ENCODE measurements at regions not wholly inside any gene's neighbourhood (a gene's known extent, or its start where the extent isn't known, plus 50 kb on each side); places are given as distances from the start of the nearest gene placed in this dataset.
"Not testable (repeated sequence)": the region's sequence is repeated elsewhere in the genome, so short reads cannot be mapped to it uniquely, and the experiment has no call there.

- no peak overlapping the region for H3K9ac ChIP-seq (ENCODE audit: low read length)
- no peaks in the 10 kb centered on the region for H3K36me3 ChIP-seq (ENCODE audit: control insufficient read depth, insufficient read depth, low read length)
- H3K9me3 ChIP-seq (ENCODE audit: control insufficient read depth, low read length), result no peaks in the 10 kb centered on the region
- H3K27me3 ChIP-seq (ENCODE audit: control insufficient read depth, insufficient read depth, low read length), result peaks cover 3% of the 10 kb centered on the region
- H3K4me3 ChIP-seq (ENCODE audit: low read length), result no peak overlapping the region
- peaks cover 13% of the 10 kb centered on the region for H3K4me1 ChIP-seq (ENCODE audit: control insufficient read depth, insufficient read depth, low read length)
These were observed 98.4 kb downstream of the MRPL14 start for GRCh38 chr6:44028789-44029310.

DNA sequence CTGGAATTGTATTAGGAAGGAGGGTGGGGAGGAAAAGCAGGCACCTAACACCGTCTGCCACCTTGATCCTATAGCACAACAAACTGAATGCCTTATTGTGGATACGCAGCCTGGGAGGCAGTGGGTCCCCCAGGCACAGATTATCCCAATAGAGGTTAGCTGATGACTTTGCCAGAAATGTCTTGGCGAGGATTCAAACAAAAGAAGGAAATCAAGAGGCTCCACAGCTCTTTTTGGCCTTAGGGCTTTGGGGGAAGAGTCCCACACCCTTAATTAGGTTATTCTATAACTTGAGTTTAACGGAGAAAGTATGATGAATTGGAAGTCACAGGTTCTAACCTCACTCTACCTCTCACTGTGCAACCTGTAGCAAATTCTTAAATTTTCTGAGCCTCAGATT lies 102.0 kb downstream of the MRPL14 start:
- H3K9ac ChIP-seq (ENCODE audit: low read length), result no peak overlapping the region
- no peaks in the 10 kb centered on the region for H3K36me3 ChIP-seq (ENCODE audit: control insufficient read depth, insufficient read depth, low read length)
- no peaks in the 10 kb centered on the region for H3K9me3 ChIP-seq (ENCODE audit: control insufficient read depth, low read length)
- peaks cover 9% of the 10 kb centered on the region for H3K27me3 ChIP-seq (ENCODE audit: control insufficient read depth, insufficient read depth, low read length)
- peaks cover 13% of the 10 kb centered on the region for H3K4me1 ChIP-seq (ENCODE audit: control insufficient read depth, insufficient read depth, low read length)
- no peak overlapping the region for H3K4me3 ChIP-seq (ENCODE audit: low read length)

DNA sequence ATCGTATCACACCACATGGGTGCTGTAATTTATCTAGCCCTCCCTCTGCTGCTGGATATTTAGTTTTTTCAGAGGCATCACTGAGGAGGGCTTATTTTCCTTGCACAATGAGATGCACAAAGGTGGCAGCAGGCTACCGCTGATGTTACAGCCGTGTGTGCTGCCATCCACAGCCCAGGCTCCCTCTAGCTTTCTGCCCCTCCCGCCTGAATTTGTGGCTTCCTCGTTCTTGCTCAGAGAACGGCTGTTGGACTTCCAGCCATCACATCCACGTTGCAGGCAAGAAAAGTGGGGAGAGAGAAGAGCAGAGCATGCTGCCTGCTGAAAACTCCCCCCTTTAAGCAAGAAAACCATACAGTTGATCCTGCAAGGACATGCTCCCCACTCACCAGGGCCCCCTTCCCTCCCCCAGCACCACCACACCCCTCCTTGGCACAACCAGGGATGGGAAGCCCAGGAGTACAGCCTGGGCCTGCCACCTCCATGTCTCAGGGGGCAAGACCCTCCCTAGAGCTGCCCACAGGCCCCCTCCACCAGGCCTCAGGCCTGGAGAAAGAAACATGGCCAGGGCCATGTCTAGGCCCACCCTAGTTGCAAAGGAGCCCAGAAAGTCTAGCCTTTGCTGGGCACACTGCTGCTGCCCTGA lies 102.6 kb downstream of the MRPL14 start:
- no peak overlapping the region for H3K4me3 ChIP-seq (ENCODE audit: low read length)
- H3K36me3 ChIP-seq (ENCODE audit: control insufficient read depth, insufficient read depth, low read length), result no peaks in the 10 kb centered on the region
- H3K4me1 ChIP-seq (ENCODE audit: control insufficient read depth, insufficient read depth, low read length), result peaks cover 13% of the 10 kb centered on the region
- no peaks in the 10 kb centered on the region for H3K9me3 ChIP-seq (ENCODE audit: control insufficient read depth, low read length)
- H3K9ac ChIP-seq (ENCODE audit: low read length), result no peak overlapping the region
- peaks cover 9% of the 10 kb centered on the region for H3K27me3 ChIP-seq (ENCODE audit: control insufficient read depth, insufficient read depth, low read length)

- H3K27me3 ChIP-seq (ENCODE audit: control insufficient read depth, insufficient read depth, low read length), result peaks cover 9% of the 10 kb centered on the region
- H3K36me3 ChIP-seq (ENCODE audit: control insufficient read depth, insufficient read depth, low read length), result no peaks in the 10 kb centered on the region
- H3K4me3 ChIP-seq (ENCODE audit: low read length), result no peak overlapping the region
- H3K4me1 ChIP-seq (ENCODE audit: control insufficient read depth, insufficient read depth, low read length), result peaks cover 6% of the 10 kb centered on the region
- no peak overlapping the region for H3K9ac ChIP-seq (ENCODE audit: low read length)
- H3K9me3 ChIP-seq (ENCODE audit: control insufficient read depth, low read length), result no peaks in the 10 kb centered on the region
These were observed 103.4 kb downstream of the MRPL14 start for GRCh38 chr6:44023586-44024454.

DNA sequence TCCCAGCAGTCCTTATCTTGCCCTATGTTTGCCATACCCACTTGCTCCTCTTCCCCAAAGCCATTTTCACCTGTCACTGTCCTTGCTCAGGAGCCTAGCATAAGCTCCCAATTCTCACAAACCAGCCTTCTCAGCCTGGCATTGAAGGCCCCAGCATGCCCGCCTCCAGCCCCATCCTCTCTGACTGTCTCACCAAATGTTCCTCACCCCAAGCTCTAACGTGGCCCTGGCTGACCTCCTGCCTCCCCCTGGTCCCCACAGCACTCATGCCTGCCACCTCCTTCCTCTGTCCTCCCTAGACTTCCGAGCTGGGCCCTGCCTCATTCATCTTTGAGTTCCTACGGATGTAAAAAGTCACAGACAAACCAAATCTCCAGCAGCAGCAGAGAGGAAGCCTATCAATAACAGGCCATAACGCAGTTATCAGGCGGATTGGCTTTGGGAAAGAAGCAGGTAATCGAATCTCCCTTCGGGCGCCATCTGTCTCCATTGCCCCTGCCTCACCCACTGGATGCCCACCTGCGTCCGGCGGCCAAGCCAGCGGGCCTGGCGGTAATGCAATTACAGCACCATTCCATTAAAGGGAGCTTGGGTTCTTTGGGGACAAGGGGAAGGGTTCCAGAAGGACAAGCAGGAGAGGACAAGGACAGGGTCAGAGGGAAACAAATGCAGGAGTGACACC lies 104.4 kb downstream of the MRPL14 start:
- Histone ChIP-seq H3K36me3 (ENCODE audit: control insufficient read depth, insufficient read depth, low read length) (no peaks in the 10 kb centered on the region), H3K27me3 (ENCODE audit: control insufficient read depth, insufficient read depth, low read length) (peaks cover 9% of the 10 kb centered on the region), H3K4me3 (ENCODE audit: low read length) (no peak overlapping the region), H3K9me3 (ENCODE audit: control insufficient read depth, low read length) (no peaks in the 10 kb centered on the region), H3K4me1 (ENCODE audit: control insufficient read depth, insufficient read depth, low read length) (no peaks in the 10 kb centered on the region), H3K9ac (ENCODE audit: low read length) (no peak overlapping the region)

DNA sequence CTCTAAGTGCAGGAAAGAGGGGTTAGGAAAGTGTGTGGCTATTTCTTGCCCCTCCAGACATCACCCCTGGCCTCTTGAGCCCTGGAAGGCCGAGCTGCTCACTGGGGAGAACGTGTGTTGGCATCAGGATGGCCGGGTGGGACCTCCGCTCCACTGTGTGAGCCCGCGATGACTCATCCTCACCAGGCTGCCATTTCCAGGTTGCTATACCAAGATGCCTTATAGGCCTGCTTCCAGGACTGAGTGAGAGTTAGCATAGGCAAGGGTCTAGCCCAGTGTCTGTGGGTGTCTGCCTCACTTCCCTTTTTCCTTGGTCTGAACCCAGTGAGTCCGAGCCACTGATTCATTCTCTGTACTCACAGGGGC lies 105.0 kb downstream of the MRPL14 start:
- H3K9me3 ChIP-seq (ENCODE audit: control insufficient read depth, low read length), result no peaks in the 10 kb centered on the region
- H3K4me1 ChIP-seq (ENCODE audit: control insufficient read depth, insufficient read depth, low read length), result no peaks in the 10 kb centered on the region
- no peak overlapping the region for H3K4me3 ChIP-seq (ENCODE audit: low read length)
- H3K9ac ChIP-seq (ENCODE audit: low read length), result no peak overlapping the region
- no peaks in the 10 kb centered on the region for H3K36me3 ChIP-seq (ENCODE audit: control insufficient read depth, insufficient read depth, low read length)
- peaks cover 9% of the 10 kb centered on the region for H3K27me3 ChIP-seq (ENCODE audit: control insufficient read depth, insufficient read depth, low read length)

GRCh38 chr6:44021589-44022295 lies 105.5 kb downstream of the MRPL14 start:
- Histone ChIP-seq H3K27me3 (ENCODE audit: control insufficient read depth, insufficient read depth, low read length) (peaks cover 9% of the 10 kb centered on the region), H3K9ac (ENCODE audit: low read length) (no peak overlapping the region), H3K36me3 (ENCODE audit: control insufficient read depth, insufficient read depth, low read length) (no peaks in the 10 kb centered on the region), H3K9me3 (ENCODE audit: control insufficient read depth, low read length) (no peaks in the 10 kb centered on the region), H3K4me3 (ENCODE audit: low read length) (no peak overlapping the region), H3K4me1 (ENCODE audit: control insufficient read depth, insufficient read depth, low read length) (no peaks in the 10 kb centered on the region)

DNA sequence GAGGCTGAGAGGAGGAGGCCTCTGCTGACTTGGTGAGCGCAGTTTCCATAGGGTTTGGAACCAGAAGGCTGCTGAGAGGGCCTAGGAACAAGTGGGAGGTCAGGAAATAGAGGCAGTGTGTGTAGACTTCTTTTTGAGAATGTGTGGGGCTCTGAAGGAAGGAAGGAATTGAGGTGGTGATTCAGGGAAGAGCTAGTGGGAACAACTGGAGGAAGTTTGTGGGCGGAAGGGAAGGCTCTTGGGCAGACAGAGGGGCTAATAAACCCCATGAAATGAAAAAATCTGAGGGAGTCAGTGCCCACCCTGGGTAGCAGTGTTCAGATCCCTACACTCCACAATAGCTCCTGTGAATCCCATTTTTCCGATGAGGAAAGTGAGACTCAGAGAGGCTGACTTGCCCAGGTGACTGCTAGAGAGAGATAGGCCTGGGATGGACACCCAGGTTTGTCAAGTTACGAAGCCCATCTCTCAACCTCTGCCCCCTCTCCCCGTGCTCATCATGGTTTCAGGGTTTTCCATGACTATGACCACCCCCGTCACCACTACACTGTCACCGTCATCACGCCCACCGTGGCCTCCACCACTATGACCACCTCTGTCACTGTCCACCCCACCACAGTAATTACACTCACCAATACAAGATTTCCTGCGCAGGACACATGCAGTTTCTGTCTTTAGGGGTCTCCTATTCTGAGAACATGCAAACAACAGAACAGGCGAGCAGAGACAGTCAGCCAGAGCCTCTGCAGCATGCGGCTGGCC lies 106.4 kb downstream of the MRPL14 start:
- no peaks in the 10 kb centered on the region for H3K36me3 ChIP-seq (ENCODE audit: control insufficient read depth, insufficient read depth, low read length)
- peaks cover 9% of the 10 kb centered on the region for H3K27me3 ChIP-seq (ENCODE audit: control insufficient read depth, insufficient read depth, low read length)
- H3K9me3 ChIP-seq (ENCODE audit: control insufficient read depth, low read length), result no peaks in the 10 kb centered on the region
- no peak overlapping the region for H3K4me3 ChIP-seq (ENCODE audit: low read length)
- H3K9ac ChIP-seq (ENCODE audit: low read length), result no peak overlapping the region
- no peaks in the 10 kb centered on the region for H3K4me1 ChIP-seq (ENCODE audit: control insufficient read depth, insufficient read depth, low read length)

DNA sequence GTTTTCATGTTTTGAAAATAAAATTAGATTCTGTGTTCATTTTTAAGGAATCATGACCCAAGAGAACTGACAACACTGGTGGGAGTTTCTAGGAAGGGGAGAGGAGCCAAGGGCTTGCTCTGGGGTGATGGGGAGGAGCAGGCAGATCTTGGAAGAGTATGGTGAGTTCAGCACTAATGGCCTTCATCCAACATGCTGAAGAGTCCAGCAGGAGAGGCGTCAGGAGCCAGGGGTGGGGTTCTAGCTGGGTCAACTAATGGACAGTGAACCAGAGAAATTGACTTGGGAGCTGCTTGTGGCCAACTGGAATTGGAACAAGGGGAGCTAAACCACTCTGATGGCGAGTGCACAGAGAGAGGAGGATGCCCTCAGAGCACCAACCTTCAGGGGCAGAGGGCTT lies 107.1 kb downstream of the MRPL14 start:
- no peaks in the 10 kb centered on the region for H3K9me3 ChIP-seq (ENCODE audit: control insufficient read depth, low read length)
- no peaks in the 10 kb centered on the region for H3K4me1 ChIP-seq (ENCODE audit: control insufficient read depth, insufficient read depth, low read length)
- no peak overlapping the region for H3K4me3 ChIP-seq (ENCODE audit: low read length)
- H3K27me3 ChIP-seq (ENCODE audit: control insufficient read depth, insufficient read depth, low read length), result peaks cover 9% of the 10 kb centered on the region
- H3K36me3 ChIP-seq (ENCODE audit: control insufficient read depth, insufficient read depth, low read length), result no peaks in the 10 kb centered on the region
- no peak overlapping the region for H3K9ac ChIP-seq (ENCODE audit: low read length)

DNA sequence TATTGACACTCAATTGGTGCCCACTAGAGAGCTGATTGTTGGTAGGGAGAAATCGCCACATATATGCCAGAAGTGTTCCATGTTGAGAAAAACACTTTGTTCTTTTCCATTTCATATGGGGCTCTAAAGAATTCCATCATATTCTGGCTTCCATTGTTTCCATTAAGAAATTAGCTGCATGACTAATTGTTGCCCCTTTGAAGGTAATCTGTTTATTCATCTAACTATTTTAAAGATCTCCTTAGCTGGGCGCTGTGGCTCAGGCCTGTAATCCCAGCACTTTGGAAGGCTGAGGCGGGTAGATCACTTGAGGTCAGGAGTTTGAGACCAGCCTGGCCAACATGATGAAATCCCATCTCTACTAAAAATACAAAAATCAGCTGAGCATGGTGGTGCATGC lies 109.9 kb downstream of the MRPL14 start:
- not testable (repeated sequence) for H3K4me3 ChIP-seq (ENCODE audit: low read length); H3K4me1 ChIP-seq (ENCODE audit: control insufficient read depth, insufficient read depth, low read length); H3K36me3 ChIP-seq (ENCODE audit: control insufficient read depth, insufficient read depth, low read length); H3K27me3 ChIP-seq (ENCODE audit: control insufficient read depth, insufficient read depth, low read length); H3K9ac ChIP-seq (ENCODE audit: low read length); H3K9me3 ChIP-seq (ENCODE audit: control insufficient read depth, low read length)

DNA sequence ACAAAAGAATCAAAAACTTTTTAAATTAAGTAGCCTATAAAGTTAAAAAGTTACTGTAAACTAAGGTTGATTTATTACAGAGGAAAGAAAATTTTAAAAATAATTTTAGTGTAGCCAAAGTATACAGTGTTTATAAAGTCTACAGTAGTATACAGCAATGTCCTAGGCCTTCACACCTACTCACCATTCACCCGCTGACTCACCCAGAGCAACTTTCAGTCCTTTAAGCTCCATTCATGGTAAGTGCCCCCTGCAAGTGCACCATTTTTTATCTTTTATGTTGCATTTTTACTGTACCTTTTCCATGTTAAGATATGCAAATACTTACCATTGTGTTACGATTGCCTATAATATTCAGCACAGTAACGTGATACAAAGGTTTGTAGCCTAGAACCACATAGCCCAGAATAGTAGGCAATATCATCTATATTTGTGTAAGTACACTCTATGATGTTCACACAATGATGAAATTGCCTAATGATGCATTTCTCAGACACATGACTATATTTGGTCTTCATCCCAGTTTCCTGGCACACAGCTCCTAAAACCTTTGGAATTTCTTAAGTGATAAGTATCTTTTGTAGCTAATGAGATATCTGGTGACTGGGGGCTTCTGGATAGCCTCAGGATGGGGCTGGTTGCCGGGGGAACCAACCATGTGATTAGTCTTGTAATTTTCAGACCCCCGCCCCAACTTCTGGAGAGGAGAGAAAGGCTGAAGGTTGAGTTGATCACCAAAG lies 111.0 kb downstream of the MRPL14 start:
- Histone ChIP-seq H3K4me1 (ENCODE audit: control insufficient read depth, insufficient read depth, low read length) (no peaks in the 10 kb centered on the region), H3K4me3 (ENCODE audit: low read length) (no peak overlapping the region), H3K9ac (ENCODE audit: low read length) (no peak overlapping the region), H3K36me3 (ENCODE audit: control insufficient read depth, insufficient read depth, low read length) (no peaks in the 10 kb centered on the region), H3K9me3 (ENCODE audit: control insufficient read depth, low read length) (no peaks in the 10 kb centered on the region), H3K27me3 (ENCODE audit: control insufficient read depth, insufficient read depth, low read length) (no peaks in the 10 kb centered on the region)

Data from mucosa of stomach (tissue), 1 donor.